Thyroid gland (tissue), 4 donors: ENCODE measurements at regions not wholly inside any gene's neighbourhood (a gene's known extent, or its start where the extent isn't known, plus 50 kb on each side); places are given as distances from the start of the nearest gene placed in this dataset.

ENCODE experiments used
- DNase-seq, 2 donors: peaks; one replicate each; pipeline ENCODE4 v3.0.0-alpha.2; 2019
- H3K27ac ChIP-seq, 3 donors: fragments of 200-600 bp; sonication (generic); 1 replicate in 2 of 3; 2 replicates in 1 of 3; pipeline ENCODE4 v1.5.1; 2016 to 2019; ENCODE audit warnings: mild to moderate bottlenecking in 1 of 3, moderate library complexity in 1 of 3
- H3K27me3 ChIP-seq: fragments of 200-600 bp; sonication (generic); one replicate; pipeline ENCODE4 v1.5.1; 2019
- H3K36me3 ChIP-seq, 2 donors: fragments of 200-600 bp; sonication (generic); one replicate each; pipeline ENCODE4 v1.5.1; 2016 to 2019
- H3K4me1 ChIP-seq, 2 donors: fragments of 200-600 bp; sonication (generic); one replicate each; pipeline ENCODE4 v1.5.1; 2017 to 2019
- H3K4me3 ChIP-seq, 3 donors: fragments of 200-600 bp; sonication (generic); replicated peaks in 1 of 3; 1 replicate in 2 of 3; 2 replicates in 1 of 3; pipeline ENCODE4 v1.5.1; 2016; ENCODE audit warnings: mild to moderate bottlenecking in 1 of 3
- H3K9me3 ChIP-seq: fragments of 200-600 bp; sonication (generic); one replicate; pipeline ENCODE4 v1.5.1; 2017
- POLR2A ChIP-seq, 2 donors: fragments of 450-650 bp; IDR thresholded peaks; one replicate each; pipeline ENCODE4 v1.6.1; 2017; ENCODE audit warnings: antibody characterized with exemption in 2 of 2, mild to moderate bottlenecking in 2 of 2, moderate library complexity in 1 of 2
- WGBS, 2 donors: methylation state at CpG; one replicate each; pipeline ENCODE4 v1.1.5; 2017; 5-methylcytosine and 5-hydroxymethylcytosine counted together
- intact Hi-C: fragments of 100-400 bp; cut with DNase I; formaldehyde crosslinking; loops from one replicate; pipeline ENCODE4 v1.15.1; 2023
- TF ChIP-seq, protein P1 (sequence below), 6 experiments: fragments of 200-600 bp in 3 of 6; fragments of 450-650 bp in 3 of 6; sonication (generic) in 3 of 6; IDR thresholded peaks; one replicate each; pipeline ENCODE4 v1.5.1; 2016 to 2019; ENCODE audit warnings: antibody characterized with exemption in 6 of 6, mild to moderate bottlenecking in 2 of 6, inconsistent platforms in 1 of 6, moderate library complexity in 1 of 6

DNA sequence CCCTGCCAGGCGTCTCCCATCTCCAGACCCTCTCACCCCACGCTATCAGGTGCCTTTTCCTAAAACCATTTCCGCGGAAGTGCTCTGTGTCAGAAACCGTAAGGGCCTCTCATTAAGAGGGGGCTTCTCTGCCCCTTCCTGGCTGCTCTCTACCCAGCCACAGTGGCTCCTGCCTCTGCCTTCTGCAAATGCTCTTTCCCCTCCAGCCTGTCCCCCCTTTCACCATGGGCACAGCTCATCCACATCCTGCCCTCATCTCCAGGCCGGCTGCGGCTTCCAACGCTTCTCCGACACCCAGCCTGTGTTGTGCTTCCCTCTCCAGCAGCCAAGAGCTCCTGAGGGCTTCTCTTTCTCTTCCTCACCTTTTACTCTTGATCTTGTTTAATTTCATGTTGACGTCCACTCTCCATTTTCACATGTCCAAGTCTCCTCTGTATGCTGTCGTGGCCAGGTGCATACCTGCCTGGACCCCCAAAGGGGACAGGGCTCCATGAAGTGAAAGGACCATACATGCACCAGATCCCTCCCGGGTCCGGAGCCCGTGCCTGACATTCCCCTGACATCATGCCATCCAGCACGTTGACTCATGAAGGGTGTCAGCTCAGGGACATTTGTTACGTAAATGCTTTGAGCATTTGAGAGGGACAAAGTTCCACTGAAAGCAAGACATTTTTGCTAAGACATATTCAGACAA is 306.5 kb downstream of the AJAP1 start:
- WGBS, 2 donors = 63 to 64% methylated on average over 16 of the region's 16 CpGs

DNA sequence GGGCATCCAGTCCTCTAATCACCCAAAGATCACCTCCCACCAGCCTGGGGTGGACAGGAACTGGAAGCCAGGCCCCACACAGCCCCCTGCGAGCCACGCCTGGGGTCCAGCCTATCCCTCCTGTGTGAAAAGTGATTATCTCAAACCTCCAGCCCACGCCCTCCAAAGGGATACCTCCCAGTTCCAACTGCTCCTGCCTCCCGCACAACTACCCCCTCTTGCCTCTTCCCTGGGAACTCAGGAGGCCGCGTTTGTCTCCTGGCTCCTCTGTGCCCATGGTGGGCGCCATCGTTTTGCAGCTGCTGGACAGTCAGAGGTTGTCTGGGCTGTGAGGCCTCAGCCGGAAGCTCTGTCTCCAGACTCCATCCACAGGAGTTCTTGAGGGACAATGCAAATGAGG is 305.9 kb downstream of the AJAP1 start:
- no peak for TF ChIP-seq POLR2A (IDR thresholded peaks at IDR 0.05)
- TF ChIP-seq, protein P1, sequence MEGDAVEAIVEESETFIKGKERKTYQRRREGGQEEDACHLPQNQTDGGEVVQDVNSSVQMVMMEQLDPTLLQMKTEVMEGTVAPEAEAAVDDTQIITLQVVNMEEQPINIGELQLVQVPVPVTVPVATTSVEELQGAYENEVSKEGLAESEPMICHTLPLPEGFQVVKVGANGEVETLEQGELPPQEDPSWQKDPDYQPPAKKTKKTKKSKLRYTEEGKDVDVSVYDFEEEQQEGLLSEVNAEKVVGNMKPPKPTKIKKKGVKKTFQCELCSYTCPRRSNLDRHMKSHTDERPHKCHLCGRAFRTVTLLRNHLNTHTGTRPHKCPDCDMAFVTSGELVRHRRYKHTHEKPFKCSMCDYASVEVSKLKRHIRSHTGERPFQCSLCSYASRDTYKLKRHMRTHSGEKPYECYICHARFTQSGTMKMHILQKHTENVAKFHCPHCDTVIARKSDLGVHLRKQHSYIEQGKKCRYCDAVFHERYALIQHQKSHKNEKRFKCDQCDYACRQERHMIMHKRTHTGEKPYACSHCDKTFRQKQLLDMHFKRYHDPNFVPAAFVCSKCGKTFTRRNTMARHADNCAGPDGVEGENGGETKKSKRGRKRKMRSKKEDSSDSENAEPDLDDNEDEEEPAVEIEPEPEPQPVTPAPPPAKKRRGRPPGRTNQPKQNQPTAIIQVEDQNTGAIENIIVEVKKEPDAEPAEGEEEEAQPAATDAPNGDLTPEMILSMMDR (IDR thresholded peaks at IDR 0.05) = no peak
- H3K36me3 ChIP-seq = no peaks in the 10 kb centered on the region
- H3K4me1 ChIP-seq = peaks cover 0 to 5% of the 10 kb centered on the region in 2 donors
- H3K27ac ChIP-seq = no peak overlapping the region
- H3K4me3 ChIP-seq = no peak overlapping the region
- intact Hi-C loops = no loop called here
- 89 to 91% methylated on average over 8 to 9 of the region's 9 CpGs for WGBS, 2 donors
- no peaks in the 10 kb centered on the region for H3K27me3 ChIP-seq
- H3K9me3 ChIP-seq = no peaks in the 10 kb centered on the region
- no peak for DNase-seq

More for the DNA sequence above, 306.5 kb downstream of the AJAP1 start:
- peaks cover 0 to 5% of the 10 kb centered on the region in 2 donors for H3K4me1 ChIP-seq
- TF ChIP-seq, protein P1 (IDR thresholded peaks at IDR 0.05) = no peak
- TF ChIP-seq POLR2A (IDR thresholded peaks at IDR 0.05) = no peak
- DNase-seq = no peak
- no peak overlapping the region for H3K27ac ChIP-seq
- no peaks in the 10 kb centered on the region for H3K9me3 ChIP-seq
- intact Hi-C loops = no loop called here
- no peak overlapping the region for H3K4me3 ChIP-seq
- no peaks in the 10 kb centered on the region for H3K36me3 ChIP-seq
- no peaks in the 10 kb centered on the region for H3K27me3 ChIP-seq

DNA sequence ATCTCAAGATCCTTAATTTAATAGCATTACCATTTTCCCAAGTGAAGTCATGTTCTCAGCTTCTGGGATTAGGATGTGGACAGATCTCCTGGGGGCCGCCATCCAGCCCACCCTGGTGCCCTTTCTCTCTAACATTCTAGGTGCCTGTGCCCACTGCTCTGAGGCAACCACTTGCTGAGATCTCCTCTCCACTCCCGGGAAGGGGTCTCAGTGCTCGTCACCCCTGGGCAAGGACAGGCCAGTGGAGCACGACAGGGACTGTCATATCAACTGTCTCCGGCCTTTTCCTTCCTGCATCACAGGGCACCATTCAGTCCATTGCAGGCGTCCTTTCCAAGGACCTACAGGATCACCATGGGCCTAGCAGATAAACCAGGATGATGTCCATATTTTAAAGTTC is 304.8 kb downstream of the AJAP1 start:
- no peaks in the 10 kb centered on the region for H3K9me3 ChIP-seq
- no peak overlapping the region for H3K4me3 ChIP-seq
- TF ChIP-seq POLR2A (IDR thresholded peaks at IDR 0.05) = no peak
- TF ChIP-seq, protein P1 (IDR thresholded peaks at IDR 0.05) = no peak
- WGBS, 2 donors = 83 to 88% methylated on average over 6 of the region's 6 CpGs
- no peak overlapping the region for H3K27ac ChIP-seq
- intact Hi-C loops = no loop called here
- no peaks in the 10 kb centered on the region for H3K27me3 ChIP-seq
- H3K4me1 ChIP-seq = peaks cover 0 to 5% of the 10 kb centered on the region in 2 donors
- H3K36me3 ChIP-seq = no peaks in the 10 kb centered on the region
- no peak for DNase-seq

DNA sequence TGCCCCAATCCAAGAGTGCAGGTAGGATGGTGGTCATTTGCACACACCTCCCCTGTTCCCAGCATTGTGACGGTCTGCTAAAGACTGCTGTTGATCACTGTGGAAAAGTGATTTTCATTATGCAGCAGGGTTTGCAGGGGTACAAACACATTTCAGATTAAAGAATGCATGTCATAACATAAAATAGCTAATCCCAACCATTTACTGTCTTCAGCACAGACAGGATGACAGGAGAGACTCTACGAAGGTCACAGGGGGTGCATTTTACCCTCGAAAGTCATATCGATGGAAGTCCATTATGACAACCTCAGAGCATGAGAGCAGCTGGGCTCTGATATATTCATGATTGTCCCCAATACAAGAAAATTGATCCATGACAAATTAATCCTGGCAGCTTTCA is 302.6 kb downstream of the AJAP1 start:
- H3K27me3 ChIP-seq = no peaks in the 10 kb centered on the region
- intact Hi-C loops = no loop called here
- H3K27ac ChIP-seq = no peak overlapping the region
- no peak for TF ChIP-seq POLR2A (IDR thresholded peaks at IDR 0.05)
- TF ChIP-seq, protein P1 (IDR thresholded peaks at IDR 0.05) = no peak
- DNase-seq = no peak
- no peaks in the 10 kb centered on the region for H3K9me3 ChIP-seq
- H3K4me1 ChIP-seq = peaks cover 0 to 5% of the 10 kb centered on the region in 2 donors
- H3K36me3 ChIP-seq = no peaks in the 10 kb centered on the region
- 91 to 93% methylated on average over 4 of the region's 4 CpGs for WGBS, 2 donors
- H3K4me3 ChIP-seq = no peak overlapping the region

DNA sequence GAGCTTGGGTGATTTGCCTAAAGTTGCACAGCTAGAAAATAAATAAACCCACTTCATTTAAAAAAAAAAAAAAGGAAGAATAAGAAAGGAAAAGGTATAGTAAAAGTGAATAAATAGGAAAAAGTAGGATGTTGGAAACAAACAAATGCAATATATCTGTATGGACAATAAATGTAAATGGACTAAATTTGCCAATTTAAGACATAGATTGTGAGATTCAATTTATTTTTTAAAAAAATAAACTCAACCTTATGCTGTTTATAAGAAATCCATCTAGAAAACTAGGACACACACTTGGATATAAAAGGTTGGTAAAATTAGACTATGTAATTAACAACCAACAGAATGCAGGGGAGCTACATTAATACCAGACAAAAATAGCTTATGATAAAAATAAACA is 300.0 kb downstream of the AJAP1 start:
- H3K36me3 ChIP-seq = no peaks in the 10 kb centered on the region
- DNase-seq = no peak
- no peaks in the 10 kb centered on the region for H3K9me3 ChIP-seq
- intact Hi-C loops = no loop called here
- H3K27me3 ChIP-seq = no peaks in the 10 kb centered on the region
- H3K4me1 ChIP-seq = no peaks in the 10 kb centered on the region
- no peak overlapping the region for H3K27ac ChIP-seq
- TF ChIP-seq, protein P1 (IDR thresholded peaks at IDR 0.05) = no peak
- no peak for TF ChIP-seq POLR2A (IDR thresholded peaks at IDR 0.05)
- no peak overlapping the region for H3K4me3 ChIP-seq
